ENCODE measurements at regions not wholly inside any gene's neighbourhood (a gene's known extent, or its start where the extent isn't known, plus 50 kb on each side); places are given as distances from the start of the nearest gene placed in this dataset.

- no peak for DNase-seq
These were observed 160.8 kb upstream of the TLE3 start for GRCh38 chr15:70258369-70259027.

GRCh38 chr15:70257573-70258248, 160.0 kb upstream of the TLE3 start:
- no peak for DNase-seq

GRCh38 chr15:70257047-70257446, 159.3 kb upstream of the TLE3 start:
- DNase-seq: no peak

- DNase-seq: no peak
These were observed 156.7 kb upstream of the TLE3 start for GRCh38 chr15:70254311-70254869.

- no peak for DNase-seq
These were observed 155.9 kb upstream of the TLE3 start for GRCh38 chr15:70253461-70254156.

- DNase-seq: no peak
These were observed 155.2 kb upstream of the TLE3 start for GRCh38 chr15:70252951-70253320.

GRCh38 chr15:70252056-70252950, 154.6 kb upstream of the TLE3 start:
- no peak for DNase-seq

- DNase-seq: no peak
These were observed 153.7 kb upstream of the TLE3 start for GRCh38 chr15:70251246-70251990.

GRCh38 chr15:70250208-70251201, 152.8 kb upstream of the TLE3 start:
- DNase-seq: no peak

- no peak for DNase-seq
These were observed 151.9 kb upstream of the TLE3 start for GRCh38 chr15:70249616-70250015.

GRCh38 chr15:70248116-70249025, 150.7 kb upstream of the TLE3 start:
- no peak for DNase-seq

GRCh38 chr15:70247281-70247680, 149.6 kb upstream of the TLE3 start:
- DNase-seq: no peak

GRCh38 chr15:70246623-70247220, 149.0 kb upstream of the TLE3 start:
- no peak for DNase-seq

- peak; percentile 52 for DNase-seq
These were observed 148.4 kb upstream of the TLE3 start for GRCh38 chr15:70245932-70246622.

- DNase-seq: no peak
These were observed 147.3 kb upstream of the TLE3 start for GRCh38 chr15:70244978-70245542.

- DNase-seq: no peak
These were observed 146.2 kb upstream of the TLE3 start for GRCh38 chr15:70243686-70244540.

Data from fibroblast of skin of scalp (primary cell).